Common myeloid progenitor, CD34-positive (primary cell): ENCODE measurements at regions not wholly inside any gene's neighbourhood (a gene's known extent, or its start where the extent isn't known, plus 50 kb on each side); places are given as distances from the start of the nearest gene placed in this dataset.

Experiments
- CTCF ChIA-PET: fragments of 350-600 bp; sonication (Branson Sonifier 250); formaldehyde crosslinking; loops from one replicate; lab custom pipeline; 2021; ENCODE audit warnings: antibody characterized with exemption; lab: Charles Lee
- POLR2A ChIA-PET: fragments of 350-600 bp; sonication (Branson Sonifier 250); formaldehyde crosslinking; loops from one replicate; lab custom pipeline; 2021; ENCODE audit warnings: antibody characterized with exemption; lab: Charles Lee
- DNase-seq, 3 donors: peaks; one replicate each; pipeline versions ENCODE4 v3.0.0 to v3.0.0-alpha.2; 2013
- H3K27ac ChIP-seq, 2 experiments: 1 replicate in 1 of 2; 2 replicates in 1 of 2; pipeline ENCODE4 v1.7.0; 2013; ENCODE audit warnings: inconsistent platforms in 2 of 2, low read length in 2 of 2, mild to moderate bottlenecking in 2 of 2, low read depth in 1 of 2, moderate library complexity in 1 of 2; ENCODE audit not compliant: severe bottlenecking in 2 of 2, insufficient read depth in 1 of 2, poor library complexity in 1 of 2
- H3K27me3 ChIP-seq, 5 experiments: replicated peaks in 2 of 5; 1 replicate in 3 of 5; 2 replicates in 2 of 5; pipeline versions ENCODE4 v1.6.1 to v1.7.0; 2013; ENCODE audit warnings: low read length in 4 of 5, mild to moderate bottlenecking in 2 of 5, moderate library complexity in 2 of 5, inconsistent platforms in 1 of 5; ENCODE audit not compliant: insufficient read depth in 5 of 5, control insufficient read depth in 4 of 5
- H3K36me3 ChIP-seq, 4 experiments: 1 replicate in 2 of 4; 2 replicates in 2 of 4; pipeline versions ENCODE4 v1.6.1 to v1.7.0; 2013; ENCODE audit warnings: low read length in 3 of 4, control low read depth in 1 of 4, mild to moderate bottlenecking in 1 of 4; ENCODE audit not compliant: control insufficient read depth in 4 of 4, insufficient read depth in 4 of 4
- H3K4me1 ChIP-seq, 4 experiments: 1 replicate in 3 of 4; 2 replicates in 1 of 4; pipeline versions ENCODE4 v1.6.1 to v1.7.1; 2013; ENCODE audit warnings: low read length in 3 of 4, mild to moderate bottlenecking in 3 of 4, control low read depth in 1 of 4, inconsistent platforms in 1 of 4, moderate library complexity in 1 of 4; ENCODE audit not compliant: control insufficient read depth in 4 of 4, insufficient read depth in 4 of 4; ENCODE audit errors: control extremely low read depth in 1 of 4
- H3K4me3 ChIP-seq, 7 experiments: 1 replicate in 4 of 7; 2 replicates in 3 of 7; pipeline versions ENCODE4 v1.5.1 to v1.7.0; 2013; ENCODE audit warnings: mild to moderate bottlenecking in 7 of 7, low read length in 6 of 7, moderate library complexity in 6 of 7, inconsistent platforms in 2 of 7, low read depth in 2 of 7, control low read depth in 1 of 7; ENCODE audit not compliant: insufficient read depth in 4 of 7, control insufficient read depth in 1 of 7; ENCODE audit errors: extremely low read depth in 1 of 7
- H3K9me3 ChIP-seq, 5 experiments: 1 replicate in 4 of 5; 2 replicates in 1 of 5; pipeline versions ENCODE4 v1.6.1 to v1.7.1; 2013; ENCODE audit warnings: low read length in 4 of 5, mild to moderate bottlenecking in 2 of 5, inconsistent platforms in 1 of 5, low read depth in 1 of 5, moderate library complexity in 1 of 5; ENCODE audit not compliant: control insufficient read depth in 4 of 5, insufficient read depth in 2 of 5; ENCODE audit errors: control extremely low read depth in 1 of 5
- WGBS: methylation state at CpG from one replicate; pipeline ENCODE4 v1.1.5; 2013; ENCODE audit not compliant: insufficient coverage; 5-methylcytosine and 5-hydroxymethylcytosine counted together

- Histone ChIP-seq H3K27me3 (no peaks in the 10 kb centered on the region), H3K27ac (no peak overlapping the region), H3K4me1 (no peaks in the 10 kb centered on the region), H3K36me3 (no peaks in the 10 kb centered on the region), H3K9me3 (no peaks in the 10 kb centered on the region), H3K4me3 (no peak overlapping the region)
- CTCF ChIA-PET, result no interaction called here
- POLR2A ChIA-PET, result no interaction called here
- WGBS, result 100% methylated on average over 2 of the region's 2 CpGs
- DNase-seq, result no peak
These were observed 1891.9 kb upstream of the PCDH10 start for GRCh38 chr4:131257241-131257640.

- Histone ChIP-seq H3K4me1 (no peaks in the 10 kb centered on the region), H3K9me3 (no peaks in the 10 kb centered on the region), H3K4me3 (no peak overlapping the region), H3K27ac (no peak overlapping the region), H3K27me3 (no peaks in the 10 kb centered on the region), H3K36me3 (no peaks in the 10 kb centered on the region)
- ChIA-PET POLR2A (no interaction called here), CTCF (no interaction called here)
- no peak for DNase-seq
- no CpG with 5 or more reads among the region's 2 CpGs for WGBS
These were observed 1890.7 kb upstream of the PCDH10 start for GRCh38 chr4:131258361-131258760.

GRCh38 chr4:131288441-131288840 lies 1860.7 kb upstream of the PCDH10 start:
- Histone ChIP-seq H3K27ac (no peak overlapping the region), H3K36me3 (no peaks in the 10 kb centered on the region), H3K4me3 (no peak overlapping the region), H3K27me3 (no peaks in the 10 kb centered on the region), H3K9me3 (peaks cover 0 to 2% (median 0%) of the 10 kb centered on the region in 5 experiments), H3K4me1 (no peaks in the 10 kb centered on the region)
- POLR2A ChIA-PET, result no interaction called here
- no peak for DNase-seq
- CTCF ChIA-PET, result no interaction called here

- no peaks in the 10 kb centered on the region for H3K4me1 ChIP-seq
- H3K27me3 ChIP-seq, result no peaks in the 10 kb centered on the region
- no peaks in the 10 kb centered on the region for H3K36me3 ChIP-seq
- ChIA-PET CTCF (no interaction called here), POLR2A (no interaction called here)
- no peak overlapping the region for H3K27ac ChIP-seq
- DNase-seq, result no peak
- H3K4me3 ChIP-seq, result no peak overlapping the region
- no peaks in the 10 kb centered on the region for H3K9me3 ChIP-seq
- WGBS, result no CpG with 5 or more reads among the region's 1 CpG
These were observed 1852.9 kb upstream of the PCDH10 start for GRCh38 chr4:131296192-131296591.

- CTCF ChIA-PET, result no interaction called here
- no peak for DNase-seq
- POLR2A ChIA-PET, result no interaction called here
- H3K4me3 ChIP-seq, result no peak overlapping the region
- WGBS, result 93% methylated on average over 2 of the region's 4 CpGs
- no peaks in the 10 kb centered on the region for H3K4me1 ChIP-seq
- no peaks in the 10 kb centered on the region for H3K9me3 ChIP-seq
- no peak overlapping the region for H3K27ac ChIP-seq
- H3K27me3 ChIP-seq, result no peaks in the 10 kb centered on the region
- H3K36me3 ChIP-seq, result no peaks in the 10 kb centered on the region
These were observed 1847.0 kb upstream of the PCDH10 start for GRCh38 chr4:131302108-131302507.

GRCh38 chr4:131304686-131305085 lies 1844.4 kb upstream of the PCDH10 start:
- ChIA-PET CTCF (no interaction called here), POLR2A (no interaction called here)
- Histone ChIP-seq H3K36me3 (no peaks in the 10 kb centered on the region), H3K9me3 (no peaks in the 10 kb centered on the region), H3K4me3 (no peak overlapping the region), H3K27ac (no peak overlapping the region), H3K4me1 (no peaks in the 10 kb centered on the region), H3K27me3 (no peaks in the 10 kb centered on the region)
- DNase-seq, result no peak
- WGBS, result 93% methylated on average over 2 of the region's 2 CpGs

GRCh38 chr4:131309628-131310027 lies 1839.5 kb upstream of the PCDH10 start:
- no peaks in the 10 kb centered on the region for H3K27me3 ChIP-seq
- no peaks in the 10 kb centered on the region for H3K4me1 ChIP-seq
- H3K9me3 ChIP-seq, result no peaks in the 10 kb centered on the region
- DNase-seq, result no peak
- ChIA-PET CTCF (no interaction called here), POLR2A (no interaction called here)
- no peak overlapping the region for H3K27ac ChIP-seq
- 100% methylated on average over 1 of the region's 1 CpG for WGBS
- no peaks in the 10 kb centered on the region for H3K36me3 ChIP-seq
- H3K4me3 ChIP-seq, result no peak overlapping the region
